VCaP (cell line): ENCODE measurements at regions not wholly inside any gene's neighbourhood (a gene's known extent, or its start where the extent isn't known, plus 50 kb on each side); places are given as distances from the start of the nearest gene placed in this dataset.
A peak's percentile ranks its signal among the peaks of the same experiment; 100 is the strongest.

Experiments used
- H3K27ac ChIP-seq: fragments of 450-650 bp; 2 replicates; pipeline ENCODE4 v1.5.1; 2017
- TF ChIP-seq, protein P1 (sequence below): fragments of 450-650 bp; conservative IDR thresholded peaks from 2 replicates; pipeline ENCODE4 v1.5.1; 2017; ENCODE audit warnings: mild to moderate bottlenecking, moderate library complexity

DNA sequence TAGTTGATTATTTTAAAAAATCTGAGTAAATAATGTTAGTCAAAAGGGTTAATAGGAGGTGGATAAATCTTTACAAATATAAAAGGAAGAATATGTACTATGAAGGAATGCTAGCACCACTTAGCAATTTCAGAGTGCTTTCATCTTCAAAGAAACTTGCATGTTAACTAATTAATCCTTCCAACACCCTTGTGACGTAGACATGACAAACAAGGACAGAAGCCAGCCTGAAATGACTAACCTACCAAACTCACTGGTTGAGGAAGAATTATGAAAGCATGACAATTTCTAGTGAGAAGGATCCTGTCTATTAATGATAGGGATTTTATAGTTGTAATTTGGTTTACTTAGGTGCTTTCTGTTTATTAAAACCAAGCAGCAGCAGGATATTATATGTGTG lies 468.0 kb upstream of the FZD8 start:
- H3K27ac ChIP-seq = peak overlapping the region; percentile 6; the same call in 1 of the 2 replicates
- TF ChIP-seq, protein P1, sequence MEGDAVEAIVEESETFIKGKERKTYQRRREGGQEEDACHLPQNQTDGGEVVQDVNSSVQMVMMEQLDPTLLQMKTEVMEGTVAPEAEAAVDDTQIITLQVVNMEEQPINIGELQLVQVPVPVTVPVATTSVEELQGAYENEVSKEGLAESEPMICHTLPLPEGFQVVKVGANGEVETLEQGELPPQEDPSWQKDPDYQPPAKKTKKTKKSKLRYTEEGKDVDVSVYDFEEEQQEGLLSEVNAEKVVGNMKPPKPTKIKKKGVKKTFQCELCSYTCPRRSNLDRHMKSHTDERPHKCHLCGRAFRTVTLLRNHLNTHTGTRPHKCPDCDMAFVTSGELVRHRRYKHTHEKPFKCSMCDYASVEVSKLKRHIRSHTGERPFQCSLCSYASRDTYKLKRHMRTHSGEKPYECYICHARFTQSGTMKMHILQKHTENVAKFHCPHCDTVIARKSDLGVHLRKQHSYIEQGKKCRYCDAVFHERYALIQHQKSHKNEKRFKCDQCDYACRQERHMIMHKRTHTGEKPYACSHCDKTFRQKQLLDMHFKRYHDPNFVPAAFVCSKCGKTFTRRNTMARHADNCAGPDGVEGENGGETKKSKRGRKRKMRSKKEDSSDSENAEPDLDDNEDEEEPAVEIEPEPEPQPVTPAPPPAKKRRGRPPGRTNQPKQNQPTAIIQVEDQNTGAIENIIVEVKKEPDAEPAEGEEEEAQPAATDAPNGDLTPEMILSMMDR = no peak

DNA sequence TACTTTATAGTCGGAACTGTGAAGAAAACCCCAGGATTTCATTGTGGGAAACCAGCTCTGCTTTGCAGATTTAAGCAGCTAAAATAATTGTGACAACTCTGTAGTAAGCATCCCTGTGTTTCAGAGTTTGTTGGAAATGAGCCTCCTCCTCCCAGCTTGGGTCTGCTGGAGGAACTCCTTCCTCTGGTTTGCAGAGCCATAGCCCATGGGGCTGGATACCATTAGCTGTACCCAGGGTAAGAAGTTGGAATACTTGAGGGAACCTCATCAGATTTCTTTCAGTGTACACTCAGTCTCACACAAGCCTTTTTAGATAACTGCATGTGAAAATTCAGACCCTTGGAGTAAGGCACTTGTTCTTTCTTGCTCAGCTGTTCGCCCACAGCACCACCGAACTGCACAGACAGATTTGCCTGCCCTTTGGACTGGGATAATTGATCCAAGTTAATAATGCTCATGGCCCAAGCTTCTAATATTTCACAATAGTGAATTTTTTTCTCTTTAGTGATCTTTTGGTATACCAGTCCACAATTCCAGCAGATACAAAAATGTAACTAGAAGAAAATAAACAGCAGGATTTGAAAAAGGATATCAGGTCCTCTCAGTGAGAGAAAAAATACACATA lies 467.4 kb upstream of the FZD8 start:
- peak overlapping the region; percentile 6; the same call in 1 of the 2 replicates for H3K27ac ChIP-seq
- TF ChIP-seq, protein P1 = no peak

DNA sequence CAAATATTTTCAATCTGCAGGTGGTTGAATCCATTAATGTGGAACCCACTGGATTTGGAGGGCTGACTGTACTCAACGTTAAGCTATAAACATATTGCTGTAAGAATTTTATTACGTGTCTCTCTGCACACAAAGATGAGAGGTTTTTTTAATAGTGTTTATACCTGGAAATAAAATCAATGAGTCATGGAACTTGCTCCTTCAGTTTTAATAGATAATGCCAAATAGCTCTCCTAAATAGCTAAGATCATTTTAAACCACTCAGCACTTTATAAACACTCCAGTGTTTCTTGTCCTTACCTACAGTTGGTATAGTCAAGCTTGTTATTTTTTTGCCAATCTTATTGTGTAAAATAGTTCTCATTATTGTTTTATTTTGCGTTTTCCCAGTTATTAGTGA lies 455.6 kb upstream of the FZD8 start:
- TF ChIP-seq, protein P1 = no peak
- H3K27ac ChIP-seq = no peak overlapping the region

DNA sequence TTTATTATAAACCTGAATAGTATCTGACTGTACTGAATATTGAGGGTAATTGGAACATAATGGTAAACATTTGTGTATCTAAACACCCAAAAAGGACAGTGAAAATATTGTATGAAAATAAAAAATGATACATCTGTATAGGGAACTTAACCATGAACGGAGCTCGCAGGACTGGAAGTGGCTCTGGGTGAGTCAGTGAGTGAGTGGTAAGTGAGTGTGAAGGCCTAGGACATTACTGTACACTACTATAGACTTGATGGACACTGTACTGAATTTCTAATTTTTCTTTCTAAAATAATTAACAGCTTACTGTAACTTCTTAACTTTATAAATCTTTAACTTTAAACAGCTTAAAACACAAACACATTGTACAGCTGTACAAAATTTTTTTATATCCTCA lies 454.5 kb upstream of the FZD8 start:
- TF ChIP-seq, protein P1 = no peak
- H3K27ac ChIP-seq = no peak overlapping the region

DNA sequence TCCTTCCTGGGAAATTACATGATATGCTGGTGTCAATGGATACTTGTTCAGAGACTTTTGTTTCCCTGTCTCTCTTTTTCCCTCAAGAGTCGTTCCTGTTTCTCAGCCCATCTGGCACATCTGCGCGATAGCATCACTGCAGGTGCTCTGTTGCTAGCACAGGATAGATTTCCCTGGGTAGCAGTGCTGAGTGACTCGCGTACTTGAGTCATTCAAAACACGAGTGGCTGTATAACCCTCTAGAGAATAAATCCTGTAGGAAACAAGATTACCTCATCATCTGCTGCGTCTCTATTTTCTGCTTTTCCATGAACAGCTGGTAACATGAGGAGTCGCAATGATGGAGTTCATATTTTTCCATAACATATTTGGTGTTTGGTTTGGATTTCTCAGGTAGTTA lies 452.0 kb upstream of the FZD8 start:
- no peak overlapping the region for H3K27ac ChIP-seq

DNA sequence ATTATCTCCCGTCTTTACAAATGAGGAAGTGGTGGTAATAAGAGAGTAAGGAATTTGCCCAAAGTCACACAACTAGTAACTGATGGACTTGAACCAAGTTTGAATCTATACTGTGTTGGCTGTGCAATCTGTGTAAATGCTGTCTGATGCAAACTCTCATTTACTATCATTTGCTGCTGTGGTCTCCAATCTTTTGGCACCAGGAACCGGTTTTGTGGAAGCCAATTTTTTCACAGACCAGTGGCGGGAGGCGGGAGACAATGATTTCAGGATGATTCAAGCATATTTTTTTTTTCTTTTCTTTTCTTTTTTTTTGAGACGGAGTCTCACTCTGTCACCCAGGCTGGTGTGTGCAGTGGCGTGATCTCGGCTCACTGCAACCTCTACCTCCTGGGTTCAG lies 450.0 kb upstream of the FZD8 start:
- no peak overlapping the region for H3K27ac ChIP-seq
- TF ChIP-seq, protein P1 = no peak

More for the DNA sequence above, 452.0 kb upstream of the FZD8 start:
- TF ChIP-seq, protein P1 = no peak

DNA sequence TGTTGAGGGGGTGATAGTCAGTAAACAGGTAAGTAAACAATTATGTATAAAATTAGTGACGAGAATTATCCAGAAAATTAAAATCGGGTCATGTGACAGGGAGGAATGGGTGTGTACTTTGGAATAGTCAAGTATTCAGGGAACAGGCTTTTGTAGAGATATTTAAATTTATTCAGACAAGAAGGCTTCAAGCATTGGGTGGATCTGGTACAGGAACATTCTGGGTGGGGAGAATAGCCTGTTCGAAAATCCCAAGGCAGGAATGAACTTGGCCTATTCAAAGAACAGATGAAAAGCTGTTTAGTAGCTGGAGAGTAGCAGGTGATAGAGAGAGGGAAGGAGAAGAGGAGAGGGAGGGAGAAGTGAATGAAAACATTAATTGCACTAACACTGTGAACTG lies 448.9 kb upstream of the FZD8 start:
- H3K27ac ChIP-seq = no peak overlapping the region
- TF ChIP-seq, protein P1 = no peak
